Neural cell (in vitro differentiated cells): ENCODE measurements at regions not wholly inside any gene's neighbourhood (a gene's known extent, or its start where the extent isn't known, plus 50 kb on each side); places are given as distances from the start of the nearest gene placed in this dataset.

Experiments used
- H2AFZ ChIP-seq: fragments of 200-600, 300-800 bp; sonication (generic), shearing (Covaris generic); 2 replicates; pipeline ENCODE4 v1.6.0; 2014; ENCODE audit warnings: low read depth, mild to moderate bottlenecking, antibody characterized with exemption, low read length, moderate library complexity
- H3F3A ChIP-seq: fragments of 200-600 bp; shearing (Covaris generic); 2 replicates; pipeline ENCODE4 v1.6.1; 2016; ENCODE audit warnings: mild to moderate bottlenecking, moderate library complexity, mixed read lengths, antibody characterized with exemption, low read length; ENCODE audit not compliant: insufficient read depth, poor library complexity, severe bottlenecking
- H3K27ac ChIP-seq: fragments of 200-600, 300-800 bp; sonication (generic), shearing (Covaris generic); 2 replicates; pipeline ENCODE4 v1.5.1; 2014; ENCODE audit warnings: mild to moderate bottlenecking, low read length, moderate library complexity
- H3K27me3 ChIP-seq: fragments of 300-800, 200-600 bp; sonication (generic), shearing (Covaris generic); 2 replicates; pipeline ENCODE4 v1.6.0; 2014; ENCODE audit warnings: mild to moderate bottlenecking, low read depth, low read length, moderate library complexity; ENCODE audit not compliant: insufficient read depth
- H3K36me3 ChIP-seq: fragments of 300-800, 200-600 bp; sonication (generic), shearing (Covaris generic); 2 replicates; pipeline ENCODE4 v1.5.1; 2014; ENCODE audit warnings: mild to moderate bottlenecking, antibody characterized with exemption, low read length, moderate library complexity; ENCODE audit not compliant: insufficient read depth
- H3K4me2 ChIP-seq: fragments of 300-800, 200-600 bp; sonication (generic), shearing (Covaris generic); 2 replicates; pipeline ENCODE4 v1.6.0; 2014; ENCODE audit warnings: mild to moderate bottlenecking, low read length
- H3K4me3 ChIP-seq: fragments of 300-800, 200-600 bp; sonication (generic), shearing (Covaris generic); 2 replicates; pipeline ENCODE4 v1.5.1; 2014; ENCODE audit warnings: mild to moderate bottlenecking, low read length, moderate library complexity
- H3K79me2 ChIP-seq: fragments of 200-600 bp; shearing (Covaris generic); replicated peaks from 2 replicates; pipeline ENCODE4 v1.6.0; 2014; ENCODE audit warnings: mild to moderate bottlenecking, low read length, moderate library complexity; ENCODE audit not compliant: insufficient read depth
- H3K9ac ChIP-seq: fragments of 300-800, 200-600 bp; sonication (generic), shearing (Covaris generic); 2 replicates; pipeline ENCODE4 v1.6.1; 2016; ENCODE audit warnings: mild to moderate bottlenecking, low read length, mixed read lengths
- H3K9me2 ChIP-seq: fragments of 200-600 bp; shearing (Covaris generic); 2 replicates; pipeline ENCODE4 v1.6.1; 2016; ENCODE audit warnings: mild to moderate bottlenecking, low read length, mixed read lengths; ENCODE audit not compliant: insufficient read depth
- H3K9me3 ChIP-seq: fragments of 200-600, 300-800 bp; sonication (generic), shearing (Covaris generic); 2 replicates; pipeline ENCODE4 v1.6.1; 2016; ENCODE audit warnings: mild to moderate bottlenecking, mixed run types, low read length, moderate library complexity, mixed read lengths
- H4K20me1 ChIP-seq: fragments of 200-600 bp; shearing (Covaris generic); 2 replicates; pipeline ENCODE4 v1.6.1; 2016; ENCODE audit warnings: mild to moderate bottlenecking, mixed run types; ENCODE audit not compliant: insufficient read depth
- CTCF ChIP-seq: fragments of 450-650 bp; IDR thresholded peaks from 2 replicates; pipeline ENCODE4 v1.5.1; 2014; ENCODE audit warnings: antibody characterized with exemption, mild to moderate bottlenecking, moderate library complexity; ENCODE audit not compliant: poor library complexity, severe bottlenecking
- EP300 ChIP-seq: fragments of 450-650 bp; conservative IDR thresholded peaks from 2 replicates; pipeline ENCODE4 v1.6.1; 2014; ENCODE audit warnings: antibody characterized with exemption, mild to moderate bottlenecking, moderate library complexity; ENCODE audit not compliant: poor library complexity, severe bottlenecking
- EZH2 ChIP-seq: fragments of 200-600, 300-800 bp; shearing (Covaris generic), sonication (generic); IDR thresholded peaks from 2 replicates; pipeline ENCODE4 v1.6.1; 2014; ENCODE audit warnings: antibody characterized with exemption, low read length, borderline replicate concordance, mild to moderate bottlenecking; ENCODE audit not compliant: insufficient read depth, poor library complexity, severe bottlenecking
- MXI1 ChIP-seq: fragments of 450-650 bp; conservative IDR thresholded peaks from 2 replicates; pipeline ENCODE4 v1.6.1; 2014; ENCODE audit warnings: antibody characterized with exemption, mild to moderate bottlenecking; ENCODE audit not compliant: poor library complexity, severe bottlenecking
- POLR2AphosphoS5 ChIP-seq: IDR thresholded peaks from 2 replicates; pipeline ENCODE4 v1.6.1; 2012
- RAD21 ChIP-seq: fragments of 450-650 bp; conservative IDR thresholded peaks from 2 replicates; pipeline ENCODE4 v1.6.1; 2014; ENCODE audit warnings: antibody characterized with exemption, mild to moderate bottlenecking, moderate library complexity
- REST ChIP-seq: IDR thresholded peaks from 2 replicates; pipeline ENCODE4 v1.6.1; 2012; ENCODE audit warnings: borderline replicate concordance
- SMC3 ChIP-seq: fragments of 450-650 bp; conservative IDR thresholded peaks from 2 replicates; pipeline ENCODE4 v1.6.1; 2014; ENCODE audit warnings: antibody characterized with exemption, mild to moderate bottlenecking, moderate library complexity; ENCODE audit not compliant: poor library complexity
- TAF1 ChIP-seq: IDR thresholded peaks from 2 replicates; pipeline ENCODE4 v1.6.1; 2012; ENCODE audit warnings: low read depth

GRCh38 chr1:87805666-87806378 is 477.1 kb downstream of the LMO4 start:
- H4K20me1 ChIP-seq, result no peaks in the 10 kb centered on the region
- H3K36me3 ChIP-seq, result no peaks in the 10 kb centered on the region
- H3K9me2 ChIP-seq, result no peaks in the 10 kb centered on the region
- H3K4me3 ChIP-seq, result no peak overlapping the region
- no peak overlapping the region for H2AFZ ChIP-seq
- no peak overlapping the region for H3K27ac ChIP-seq
- H3K79me2 ChIP-seq, result no peaks in the 10 kb centered on the region
- no peaks in the 10 kb centered on the region for H3F3A ChIP-seq
- H3K4me2 ChIP-seq, result no peak overlapping the region
- H3K9me3 ChIP-seq, result no peaks in the 10 kb centered on the region
- H3K27me3 ChIP-seq, result no peaks in the 10 kb centered on the region
- no peak overlapping the region for H3K9ac ChIP-seq
- TF ChIP-seq EZH2 (no peak), MXI1 (no peak), POLR2AphosphoS5 (no peak), EP300 (no peak), CTCF (no peak), REST (no peak), RAD21 (no peak), SMC3 (no peak), TAF1 (no peak)

- no peaks in the 10 kb centered on the region for H4K20me1 ChIP-seq
- TF ChIP-seq RAD21 (no peak), REST (no peak), TAF1 (no peak), SMC3 (no peak), POLR2AphosphoS5 (no peak), MXI1 (no peak), EZH2 (no peak), CTCF (no peak), EP300 (no peak)
- no peak overlapping the region for H3K4me3 ChIP-seq
- H3F3A ChIP-seq, result no peaks in the 10 kb centered on the region
- no peak overlapping the region for H3K9ac ChIP-seq
- H3K4me2 ChIP-seq, result no peak overlapping the region
- H2AFZ ChIP-seq, result no peak overlapping the region
- H3K27me3 ChIP-seq, result no peaks in the 10 kb centered on the region
- no peaks in the 10 kb centered on the region for H3K9me2 ChIP-seq
- no peaks in the 10 kb centered on the region for H3K9me3 ChIP-seq
- no peaks in the 10 kb centered on the region for H3K79me2 ChIP-seq
- H3K36me3 ChIP-seq, result no peaks in the 10 kb centered on the region
- no peak overlapping the region for H3K27ac ChIP-seq
These were observed 477.9 kb downstream of the LMO4 start for GRCh38 chr1:87806379-87807094.
